WTC11 (cell line): ENCODE measurements at regions not wholly inside any gene's neighbourhood (a gene's known extent, or its start where the extent isn't known, plus 50 kb on each side); places are given as distances from the start of the nearest gene placed in this dataset.

Source experiments
- ATAC-seq: fragments of 200-7000 bp; cut with Tn5 transposase; 2 replicates; pipeline ENCODE4 v1.10.0; 2021; ENCODE audit warnings: mild to moderate bottlenecking, moderate library complexity
- CTCF ChIA-PET: fragments of 300-600 bp; sonication (Branson Sonifier 250); formaldehyde crosslinking; loops from one replicate; lab custom pipeline; 2021; ENCODE audit warnings: antibody characterized with exemption; lab: Charles Lee
- POLR2A ChIA-PET: fragments of 350-600 bp; sonication (Branson Sonifier 250); formaldehyde crosslinking; loops from one replicate; lab custom pipeline; 2021; ENCODE audit warnings: antibody characterized with exemption; lab: Charles Lee
- DNase-seq: peaks from one replicate; pipeline ENCODE4 v3.0.0; 2021; ENCODE audit warnings: low spot score
- H3K27ac Mint-ChIP-seq: 2 replicates; pipeline ENCODE4 v1.8.0; 2021; ENCODE audit warnings: mixed read lengths
- H3K27me3 Mint-ChIP-seq: 2 replicates; pipeline ENCODE4 v1.8.0; 2021; ENCODE audit warnings: low read depth, mild to moderate bottlenecking, moderate library complexity, mixed read lengths
- H3K36me3 Mint-ChIP-seq: 2 replicates; pipeline ENCODE4 v1.8.0; 2021; ENCODE audit warnings: mixed read lengths
- H3K4me1 Mint-ChIP-seq: 2 replicates; pipeline ENCODE4 v1.8.0; 2022; ENCODE audit warnings: mixed read lengths
- H3K4me3 Mint-ChIP-seq: 2 replicates; pipeline ENCODE4 v1.8.0; 2021; ENCODE audit warnings: mild to moderate bottlenecking, moderate library complexity, mixed read lengths
- H3K9me3 Mint-ChIP-seq: 2 replicates; pipeline ENCODE4 v1.8.0; 2021; ENCODE audit warnings: mixed read lengths
- JAZF1 ChIP-seq: fragments of 250-450 bp; sonication (Bioruptor Pico); IDR thresholded peaks from 2 replicates; pipeline ENCODE4 v1.9.0; 2021; ENCODE audit warnings: moderate library complexity, mild to moderate bottlenecking, inconsistent platforms
- TEAD4 ChIP-seq: sonication (generic); formaldehyde crosslinking; IDR thresholded peaks from 2 replicates; pipeline ENCODE4 v1.8.0; 2022; ENCODE audit warnings: mild to moderate bottlenecking, missing genetic modification reagents
- TP53 ChIP-seq: sonication (generic); formaldehyde crosslinking; IDR thresholded peaks from 2 replicates; pipeline ENCODE4 v1.8.1; 2023; ENCODE audit warnings: mild to moderate bottlenecking, missing genetic modification reagents
- ZNF138 ChIP-seq: sonication (generic); formaldehyde crosslinking; conservative IDR thresholded peaks from 2 replicates; pipeline ENCODE4 v1.8.1; 2022; ENCODE audit warnings: mild to moderate bottlenecking, moderate library complexity, missing genetic modification reagents
- TF ChIP-seq, protein P1 (sequence below): sonication (generic); formaldehyde crosslinking; IDR thresholded peaks from 2 replicates; pipeline ENCODE4 v1.8.1; 2022; ENCODE audit warnings: missing genetic modification reagents, borderline replicate concordance
- TF ChIP-seq, protein P2 (sequence below): sonication (generic); formaldehyde crosslinking; IDR thresholded peaks from 2 replicates; pipeline ENCODE4 v1.8.0; 2022; ENCODE audit warnings: missing genetic modification reagents
- TF ChIP-seq, protein P3 (sequence below): sonication (generic); formaldehyde crosslinking; IDR thresholded peaks from 2 replicates; pipeline ENCODE4 v1.8.1; 2022; ENCODE audit warnings: mild to moderate bottlenecking, missing genetic modification reagents, moderate library complexity, borderline replicate concordance
- TF ChIP-seq, protein P4 (sequence below): sonication (generic); formaldehyde crosslinking; IDR thresholded peaks from 2 replicates; pipeline ENCODE4 v1.8.0; 2022; ENCODE audit warnings: mild to moderate bottlenecking, missing genetic modification reagents
- TF ChIP-seq, protein P5 (sequence below): fragments of 250-450 bp; sonication (Bioruptor Pico); IDR thresholded peaks from 2 replicates; pipeline ENCODE4 v1.9.0; 2021; ENCODE audit warnings: mild to moderate bottlenecking
- TF ChIP-seq, protein P6 (sequence below): fragments of 250-450 bp; sonication (Bioruptor Pico); IDR thresholded peaks from 2 replicates; pipeline ENCODE4 v1.9.0; 2021; ENCODE audit warnings: mild to moderate bottlenecking, borderline replicate concordance

DNA sequence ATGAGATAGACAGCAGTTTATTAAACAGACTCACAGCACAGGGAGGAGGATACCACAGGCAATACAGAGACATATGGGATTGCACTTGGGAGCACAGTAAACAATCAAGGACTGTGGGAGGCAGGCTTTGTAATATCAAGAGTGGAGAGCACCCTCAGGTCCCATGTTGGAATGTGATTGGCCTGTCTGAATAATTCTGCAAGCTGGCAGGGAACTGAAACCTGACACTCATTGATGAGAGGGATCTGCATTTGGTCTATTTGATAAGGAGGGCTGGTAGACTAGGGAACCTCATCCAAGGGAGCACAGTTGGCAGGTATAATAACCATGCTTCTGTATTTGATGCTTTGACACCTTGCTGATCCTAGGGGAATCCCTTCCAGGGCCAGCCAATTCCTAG is 69.9 kb upstream of the PRMT6 start:
- TF ChIP-seq, protein P1, sequence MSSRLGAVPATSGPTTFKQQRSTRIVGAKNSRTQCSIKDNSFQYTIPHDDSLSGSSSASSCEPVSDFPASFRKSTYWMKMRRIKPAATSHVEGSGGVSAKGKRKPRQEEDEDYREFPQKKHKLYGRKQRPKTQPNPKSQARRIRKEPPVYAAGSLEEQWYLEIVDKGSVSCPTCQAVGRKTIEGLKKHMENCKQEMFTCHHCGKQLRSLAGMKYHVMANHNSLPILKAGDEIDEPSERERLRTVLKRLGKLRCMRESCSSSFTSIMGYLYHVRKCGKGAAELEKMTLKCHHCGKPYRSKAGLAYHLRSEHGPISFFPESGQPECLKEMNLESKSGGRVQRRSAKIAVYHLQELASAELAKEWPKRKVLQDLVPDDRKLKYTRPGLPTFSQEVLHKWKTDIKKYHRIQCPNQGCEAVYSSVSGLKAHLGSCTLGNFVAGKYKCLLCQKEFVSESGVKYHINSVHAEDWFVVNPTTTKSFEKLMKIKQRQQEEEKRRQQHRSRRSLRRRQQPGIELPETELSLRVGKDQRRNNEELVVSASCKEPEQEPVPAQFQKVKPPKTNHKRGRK (CRISPR knock-in tag) = no peak
- TF ChIP-seq, protein P2, sequence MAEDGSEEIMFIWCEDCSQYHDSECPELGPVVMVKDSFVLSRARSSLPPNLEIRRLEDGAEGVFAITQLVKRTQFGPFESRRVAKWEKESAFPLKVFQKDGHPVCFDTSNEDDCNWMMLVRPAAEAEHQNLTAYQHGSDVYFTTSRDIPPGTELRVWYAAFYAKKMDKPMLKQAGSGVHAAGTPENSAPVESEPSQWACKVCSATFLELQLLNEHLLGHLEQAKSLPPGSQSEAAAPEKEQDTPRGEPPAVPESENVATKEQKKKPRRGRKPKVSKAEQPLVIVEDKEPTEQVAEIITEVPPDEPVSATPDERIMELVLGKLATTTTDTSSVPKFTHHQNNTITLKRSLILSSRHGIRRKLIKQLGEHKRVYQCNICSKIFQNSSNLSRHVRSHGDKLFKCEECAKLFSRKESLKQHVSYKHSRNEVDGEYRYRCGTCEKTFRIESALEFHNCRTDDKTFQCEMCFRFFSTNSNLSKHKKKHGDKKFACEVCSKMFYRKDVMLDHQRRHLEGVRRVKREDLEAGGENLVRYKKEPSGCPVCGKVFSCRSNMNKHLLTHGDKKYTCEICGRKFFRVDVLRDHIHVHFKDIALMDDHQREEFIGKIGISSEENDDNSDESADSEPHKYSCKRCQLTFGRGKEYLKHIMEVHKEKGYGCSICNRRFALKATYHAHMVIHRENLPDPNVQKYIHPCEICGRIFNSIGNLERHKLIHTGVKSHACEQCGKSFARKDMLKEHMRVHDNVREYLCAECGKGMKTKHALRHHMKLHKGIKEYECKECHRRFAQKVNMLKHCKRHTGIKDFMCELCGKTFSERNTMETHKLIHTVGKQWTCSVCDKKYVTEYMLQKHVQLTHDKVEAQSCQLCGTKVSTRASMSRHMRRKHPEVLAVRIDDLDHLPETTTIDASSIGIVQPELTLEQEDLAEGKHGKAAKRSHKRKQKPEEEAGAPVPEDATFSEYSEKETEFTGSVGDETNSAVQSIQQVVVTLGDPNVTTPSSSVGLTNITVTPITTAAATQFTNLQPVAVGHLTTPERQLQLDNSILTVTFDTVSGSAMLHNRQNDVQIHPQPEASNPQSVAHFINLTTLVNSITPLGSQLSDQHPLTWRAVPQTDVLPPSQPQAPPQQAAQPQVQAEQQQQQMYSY = no peak
- TF ChIP-seq, protein P3, sequence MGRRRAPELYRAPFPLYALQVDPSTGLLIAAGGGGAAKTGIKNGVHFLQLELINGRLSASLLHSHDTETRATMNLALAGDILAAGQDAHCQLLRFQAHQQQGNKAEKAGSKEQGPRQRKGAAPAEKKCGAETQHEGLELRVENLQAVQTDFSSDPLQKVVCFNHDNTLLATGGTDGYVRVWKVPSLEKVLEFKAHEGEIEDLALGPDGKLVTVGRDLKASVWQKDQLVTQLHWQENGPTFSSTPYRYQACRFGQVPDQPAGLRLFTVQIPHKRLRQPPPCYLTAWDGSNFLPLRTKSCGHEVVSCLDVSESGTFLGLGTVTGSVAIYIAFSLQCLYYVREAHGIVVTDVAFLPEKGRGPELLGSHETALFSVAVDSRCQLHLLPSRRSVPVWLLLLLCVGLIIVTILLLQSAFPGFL = no peak
- no peak for TF ChIP-seq TEAD4 (CRISPR knock-in tag)
- TF ChIP-seq, protein P4, sequence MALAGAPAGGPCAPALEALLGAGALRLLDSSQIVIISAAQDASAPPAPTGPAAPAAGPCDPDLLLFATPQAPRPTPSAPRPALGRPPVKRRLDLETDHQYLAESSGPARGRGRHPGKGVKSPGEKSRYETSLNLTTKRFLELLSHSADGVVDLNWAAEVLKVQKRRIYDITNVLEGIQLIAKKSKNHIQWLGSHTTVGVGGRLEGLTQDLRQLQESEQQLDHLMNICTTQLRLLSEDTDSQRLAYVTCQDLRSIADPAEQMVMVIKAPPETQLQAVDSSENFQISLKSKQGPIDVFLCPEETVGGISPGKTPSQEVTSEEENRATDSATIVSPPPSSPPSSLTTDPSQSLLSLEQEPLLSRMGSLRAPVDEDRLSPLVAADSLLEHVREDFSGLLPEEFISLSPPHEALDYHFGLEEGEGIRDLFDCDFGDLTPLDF (CRISPR knock-in tag) = no peak
- no peak for TF ChIP-seq JAZF1 (CRISPR knock-in tag)
- TF ChIP-seq, protein P5, sequence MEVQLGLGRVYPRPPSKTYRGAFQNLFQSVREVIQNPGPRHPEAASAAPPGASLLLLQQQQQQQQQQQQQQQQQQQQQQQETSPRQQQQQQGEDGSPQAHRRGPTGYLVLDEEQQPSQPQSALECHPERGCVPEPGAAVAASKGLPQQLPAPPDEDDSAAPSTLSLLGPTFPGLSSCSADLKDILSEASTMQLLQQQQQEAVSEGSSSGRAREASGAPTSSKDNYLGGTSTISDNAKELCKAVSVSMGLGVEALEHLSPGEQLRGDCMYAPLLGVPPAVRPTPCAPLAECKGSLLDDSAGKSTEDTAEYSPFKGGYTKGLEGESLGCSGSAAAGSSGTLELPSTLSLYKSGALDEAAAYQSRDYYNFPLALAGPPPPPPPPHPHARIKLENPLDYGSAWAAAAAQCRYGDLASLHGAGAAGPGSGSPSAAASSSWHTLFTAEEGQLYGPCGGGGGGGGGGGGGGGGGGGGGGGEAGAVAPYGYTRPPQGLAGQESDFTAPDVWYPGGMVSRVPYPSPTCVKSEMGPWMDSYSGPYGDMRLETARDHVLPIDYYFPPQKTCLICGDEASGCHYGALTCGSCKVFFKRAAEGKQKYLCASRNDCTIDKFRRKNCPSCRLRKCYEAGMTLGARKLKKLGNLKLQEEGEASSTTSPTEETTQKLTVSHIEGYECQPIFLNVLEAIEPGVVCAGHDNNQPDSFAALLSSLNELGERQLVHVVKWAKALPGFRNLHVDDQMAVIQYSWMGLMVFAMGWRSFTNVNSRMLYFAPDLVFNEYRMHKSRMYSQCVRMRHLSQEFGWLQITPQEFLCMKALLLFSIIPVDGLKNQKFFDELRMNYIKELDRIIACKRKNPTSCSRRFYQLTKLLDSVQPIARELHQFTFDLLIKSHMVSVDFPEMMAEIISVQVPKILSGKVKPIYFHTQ (CRISPR knock-in tag) = no peak
- TF ChIP-seq, protein P6, sequence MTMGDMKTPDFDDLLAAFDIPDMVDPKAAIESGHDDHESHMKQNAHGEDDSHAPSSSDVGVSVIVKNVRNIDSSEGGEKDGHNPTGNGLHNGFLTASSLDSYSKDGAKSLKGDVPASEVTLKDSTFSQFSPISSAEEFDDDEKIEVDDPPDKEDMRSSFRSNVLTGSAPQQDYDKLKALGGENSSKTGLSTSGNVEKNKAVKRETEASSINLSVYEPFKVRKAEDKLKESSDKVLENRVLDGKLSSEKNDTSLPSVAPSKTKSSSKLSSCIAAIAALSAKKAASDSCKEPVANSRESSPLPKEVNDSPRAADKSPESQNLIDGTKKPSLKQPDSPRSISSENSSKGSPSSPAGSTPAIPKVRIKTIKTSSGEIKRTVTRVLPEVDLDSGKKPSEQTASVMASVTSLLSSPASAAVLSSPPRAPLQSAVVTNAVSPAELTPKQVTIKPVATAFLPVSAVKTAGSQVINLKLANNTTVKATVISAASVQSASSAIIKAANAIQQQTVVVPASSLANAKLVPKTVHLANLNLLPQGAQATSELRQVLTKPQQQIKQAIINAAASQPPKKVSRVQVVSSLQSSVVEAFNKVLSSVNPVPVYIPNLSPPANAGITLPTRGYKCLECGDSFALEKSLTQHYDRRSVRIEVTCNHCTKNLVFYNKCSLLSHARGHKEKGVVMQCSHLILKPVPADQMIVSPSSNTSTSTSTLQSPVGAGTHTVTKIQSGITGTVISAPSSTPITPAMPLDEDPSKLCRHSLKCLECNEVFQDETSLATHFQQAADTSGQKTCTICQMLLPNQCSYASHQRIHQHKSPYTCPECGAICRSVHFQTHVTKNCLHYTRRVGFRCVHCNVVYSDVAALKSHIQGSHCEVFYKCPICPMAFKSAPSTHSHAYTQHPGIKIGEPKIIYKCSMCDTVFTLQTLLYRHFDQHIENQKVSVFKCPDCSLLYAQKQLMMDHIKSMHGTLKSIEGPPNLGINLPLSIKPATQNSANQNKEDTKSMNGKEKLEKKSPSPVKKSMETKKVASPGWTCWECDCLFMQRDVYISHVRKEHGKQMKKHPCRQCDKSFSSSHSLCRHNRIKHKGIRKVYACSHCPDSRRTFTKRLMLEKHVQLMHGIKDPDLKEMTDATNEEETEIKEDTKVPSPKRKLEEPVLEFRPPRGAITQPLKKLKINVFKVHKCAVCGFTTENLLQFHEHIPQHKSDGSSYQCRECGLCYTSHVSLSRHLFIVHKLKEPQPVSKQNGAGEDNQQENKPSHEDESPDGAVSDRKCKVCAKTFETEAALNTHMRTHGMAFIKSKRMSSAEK (CRISPR knock-in tag) = no peak
- no peak for TF ChIP-seq TP53 (CRISPR knock-in tag)
- TF ChIP-seq ZNF138 = no peak
- TF ChIP-seq, all 79 proteins: peak for 0
- ATAC-seq (peak; percentile 55; the same call in 1 of the 2 replicates), DNase-seq (no peak)
- POLR2A ChIA-PET = no interaction called here
- Mint-ChIP-seq H3K4me1 (peaks cover 40% of the 10 kb centered on the region), H3K27me3 (no peaks in the 10 kb centered on the region; the same call in 1 of the 2 replicates), H3K36me3 (no peaks in the 10 kb centered on the region), H3K27ac (no peak overlapping the region), H3K4me3 (no peak overlapping the region), H3K9me3 (no peaks in the 10 kb centered on the region)
- CTCF ChIA-PET = no interaction called here
